Mesothelial cell of epicardium (in vitro differentiated cells): ENCODE measurements at regions not wholly inside any gene's neighbourhood (a gene's known extent, or its start where the extent isn't known, plus 50 kb on each side); places are given as distances from the start of the nearest gene placed in this dataset.

Experiments
- DNase-seq, 2 experiments: peaks; one replicate each; pipeline ENCODE4 v3.0.0; 2021; ENCODE audit warnings: low spot score in 2 of 2; ENCODE audit not compliant: unreplicated experiment in 2 of 2
- H3K27ac Mint-ChIP-seq: 2 replicates; pipeline ENCODE4 v1.8.0; 2021; ENCODE audit warnings: mixed read lengths
- H3K27me3 Mint-ChIP-seq: 2 replicates; pipeline ENCODE4 v1.8.0; 2021; ENCODE audit warnings: low read depth, mixed read lengths
- H3K36me3 Mint-ChIP-seq: 2 replicates; pipeline ENCODE4 v1.8.0; 2021; ENCODE audit warnings: mixed read lengths
- H3K4me1 Mint-ChIP-seq: 2 replicates; pipeline ENCODE4 v1.8.0; 2021; ENCODE audit warnings: mixed read lengths
- H3K4me3 Mint-ChIP-seq: 2 replicates; pipeline ENCODE4 v1.8.0; 2021; ENCODE audit warnings: mild to moderate bottlenecking, moderate library complexity, mixed read lengths
- H3K9me3 Mint-ChIP-seq: 2 replicates; pipeline ENCODE4 v1.8.0; 2021; ENCODE audit warnings: mixed read lengths
- CTCF ChIP-seq: fragments of 200-600 bp; sonication (generic); IDR thresholded peaks from one replicate; pipeline ENCODE4 v1.5.0; 2021; ENCODE audit warnings: antibody characterized with exemption; ENCODE audit not compliant: unreplicated experiment

- Mint-ChIP-seq H3K4me1 (peaks cover 89% of the 10 kb centered on the region), H3K36me3 (no peaks in the 10 kb centered on the region), H3K27me3 (no peaks in the 10 kb centered on the region), H3K4me3 (no peak overlapping the region), H3K9me3 (no peaks in the 10 kb centered on the region), H3K27ac (peak overlapping the region; percentile 87)
- no peak for DNase-seq
- no peak for TF ChIP-seq CTCF
Observed at GRCh38 chr2:41935002-41935401, 112.8 kb upstream of the PKDCC start.

- H3K27ac Mint-ChIP-seq = peak overlapping the region; percentile 44
- peaks cover 92% of the 10 kb centered on the region for H3K4me1 Mint-ChIP-seq
- no peaks in the 10 kb centered on the region for H3K9me3 Mint-ChIP-seq
- no peak for DNase-seq
- no peaks in the 10 kb centered on the region for H3K36me3 Mint-ChIP-seq
- TF ChIP-seq CTCF = no peak
- H3K27me3 Mint-ChIP-seq = no peaks in the 10 kb centered on the region
- no peak overlapping the region for H3K4me3 Mint-ChIP-seq
Observed at GRCh38 chr2:41935825-41936224, 112.0 kb upstream of the PKDCC start.

- no peak for TF ChIP-seq CTCF
- Mint-ChIP-seq H3K36me3 (no peaks in the 10 kb centered on the region), H3K27me3 (no peaks in the 10 kb centered on the region), H3K9me3 (no peaks in the 10 kb centered on the region), H3K4me3 (no peak overlapping the region), H3K4me1 (peaks cover 86% of the 10 kb centered on the region), H3K27ac (peak overlapping the region; percentile 83)
- no peak for DNase-seq
Observed at GRCh38 chr2:41936771-41937463, 110.9 kb upstream of the PKDCC start.

GRCh38 chr2:41937464-41937906, 110.3 kb upstream of the PKDCC start:
- no peak for TF ChIP-seq CTCF
- Mint-ChIP-seq H3K4me1 (peaks cover 81% of the 10 kb centered on the region), H3K9me3 (no peaks in the 10 kb centered on the region), H3K27me3 (no peaks in the 10 kb centered on the region), H3K27ac (peak overlapping the region; percentile 83), H3K36me3 (no peaks in the 10 kb centered on the region), H3K4me3 (no peak overlapping the region)
- DNase-seq = no peak

- peak overlapping the region; percentile 83 for H3K27ac Mint-ChIP-seq
Observed at GRCh38 chr2:41937921-41938708, 109.7 kb upstream of the PKDCC start.

More at GRCh38 chr2:41937921-41938708, 109.7 kb upstream of the PKDCC start:
- no peak overlapping the region for H3K4me3 Mint-ChIP-seq
- TF ChIP-seq CTCF = no peak
- no peaks in the 10 kb centered on the region for H3K27me3 Mint-ChIP-seq
- H3K4me1 Mint-ChIP-seq = peaks cover 75% of the 10 kb centered on the region
- no peaks in the 10 kb centered on the region for H3K9me3 Mint-ChIP-seq
- no peaks in the 10 kb centered on the region for H3K36me3 Mint-ChIP-seq
- DNase-seq = no peak
